Gastroesophageal sphincter (tissue), 4 donors: ENCODE measurements at regions not wholly inside any gene's neighbourhood (a gene's known extent, or its start where the extent isn't known, plus 50 kb on each side); places are given as distances from the start of the nearest gene placed in this dataset.

Source experiments
- ATAC-seq: fragments of 150-250 bp; one replicate; pipeline ENCODE4 v1.9.1; 2016; ENCODE audit warnings: mild to moderate bottlenecking, moderate library complexity
- H3K27ac ChIP-seq, 4 donors: fragments of 200-600 bp; sonication (generic) in 3 of 4; 1 replicate in 3 of 4; 2 replicates in 1 of 4; pipeline ENCODE4 v1.5.1; 2016 to 2019
- H3K27me3 ChIP-seq: fragments of 200-600 bp; sonication (generic); one replicate; pipeline ENCODE4 v1.5.1; 2019
- H3K36me3 ChIP-seq, 2 donors: fragments of 200-600 bp; sonication (generic); one replicate each; pipeline ENCODE4 v1.5.1; 2019; ENCODE audit warnings: control low read depth in 1 of 2
- H3K4me1 ChIP-seq, 3 donors: fragments of 200-600 bp; sonication (generic); 1 replicate in 2 of 3; 2 replicates in 1 of 3; pipeline ENCODE4 v1.5.1; 2016 to 2019; ENCODE audit warnings: control low read depth in 2 of 3
- H3K4me3 ChIP-seq, 2 donors: fragments of 200-600 bp; sonication (generic); one replicate each; pipeline ENCODE4 v1.5.1; 2019; ENCODE audit warnings: mild to moderate bottlenecking in 1 of 2, moderate library complexity in 1 of 2
- H3K9me3 ChIP-seq, 3 donors: fragments of 200-600 bp; sonication (generic); one replicate each; pipeline ENCODE4 v1.5.1; 2017 to 2019; ENCODE audit warnings: control low read depth in 2 of 3
- EP300 ChIP-seq: sonication (generic); formaldehyde crosslinking; IDR thresholded peaks from one replicate; pipeline ENCODE4 v1.6.1; 2017; ENCODE audit warnings: antibody characterized with exemption, mild to moderate bottlenecking
- POLR2A ChIP-seq, 2 donors: fragments of 450-650 bp; IDR thresholded peaks; one replicate each; pipeline ENCODE4 v1.6.1; 2017; ENCODE audit warnings: antibody characterized with exemption in 2 of 2, mild to moderate bottlenecking in 2 of 2, moderate library complexity in 1 of 2
- POLR2AphosphoS5 ChIP-seq: sonication (generic); formaldehyde crosslinking; IDR thresholded peaks from one replicate; pipeline ENCODE4 v1.6.1; 2017; ENCODE audit warnings: antibody characterized with exemption
- WGBS, 2 donors: methylation state at CpG; one replicate each; pipeline ENCODE4 v1.1.5; 2018; ENCODE audit warnings: low coverage in 1 of 2; 5-methylcytosine and 5-hydroxymethylcytosine counted together
- TF ChIP-seq, protein P1 (sequence below), 4 experiments: fragments of 200-600 bp in 2 of 4; fragments of 450-650 bp in 2 of 4; sonication (generic) in 1 of 4; IDR thresholded peaks; one replicate each; pipeline ENCODE4 v1.5.1; 2017 to 2019; ENCODE audit warnings: antibody characterized with exemption in 4 of 4, mild to moderate bottlenecking in 2 of 4, moderate library complexity in 2 of 4

DNA sequence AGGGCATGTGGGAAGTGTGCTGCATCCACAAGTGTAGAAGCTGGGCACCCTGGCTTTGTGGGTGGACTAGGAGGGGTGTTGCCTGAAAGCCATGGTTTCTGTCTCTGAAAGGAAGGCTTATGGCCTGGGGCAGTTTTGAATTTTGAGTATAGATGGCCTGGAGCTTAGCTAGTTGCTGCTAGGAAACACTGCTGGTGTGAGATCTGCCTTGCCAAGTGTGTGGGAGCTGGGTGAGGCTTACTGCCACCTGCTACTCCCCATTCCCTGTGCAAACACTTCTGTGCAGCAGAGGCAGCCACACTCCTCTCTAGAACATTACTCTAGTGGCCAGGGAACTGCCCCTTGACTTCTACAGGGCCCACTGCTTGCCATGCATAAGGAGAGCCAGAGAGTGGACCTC lies 831.7 kb upstream of the LRRTM1 start:
- Histone ChIP-seq H3K27me3 (no peaks in the 10 kb centered on the region), H3K9me3 (peaks cover 0 to 12% (median 0%) of the 10 kb centered on the region in 3 donors), H3K4me1 (no peaks in the 10 kb centered on the region), H3K27ac (no peak overlapping the region), H3K36me3 (no peaks in the 10 kb centered on the region), H3K4me3 (no peak overlapping the region)
- no peak for TF ChIP-seq EP300
- no peak for TF ChIP-seq POLR2AphosphoS5
- TF ChIP-seq POLR2A (IDR thresholded peaks at IDR 0.05): no peak
- TF ChIP-seq, protein P1, sequence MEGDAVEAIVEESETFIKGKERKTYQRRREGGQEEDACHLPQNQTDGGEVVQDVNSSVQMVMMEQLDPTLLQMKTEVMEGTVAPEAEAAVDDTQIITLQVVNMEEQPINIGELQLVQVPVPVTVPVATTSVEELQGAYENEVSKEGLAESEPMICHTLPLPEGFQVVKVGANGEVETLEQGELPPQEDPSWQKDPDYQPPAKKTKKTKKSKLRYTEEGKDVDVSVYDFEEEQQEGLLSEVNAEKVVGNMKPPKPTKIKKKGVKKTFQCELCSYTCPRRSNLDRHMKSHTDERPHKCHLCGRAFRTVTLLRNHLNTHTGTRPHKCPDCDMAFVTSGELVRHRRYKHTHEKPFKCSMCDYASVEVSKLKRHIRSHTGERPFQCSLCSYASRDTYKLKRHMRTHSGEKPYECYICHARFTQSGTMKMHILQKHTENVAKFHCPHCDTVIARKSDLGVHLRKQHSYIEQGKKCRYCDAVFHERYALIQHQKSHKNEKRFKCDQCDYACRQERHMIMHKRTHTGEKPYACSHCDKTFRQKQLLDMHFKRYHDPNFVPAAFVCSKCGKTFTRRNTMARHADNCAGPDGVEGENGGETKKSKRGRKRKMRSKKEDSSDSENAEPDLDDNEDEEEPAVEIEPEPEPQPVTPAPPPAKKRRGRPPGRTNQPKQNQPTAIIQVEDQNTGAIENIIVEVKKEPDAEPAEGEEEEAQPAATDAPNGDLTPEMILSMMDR (IDR thresholded peaks at IDR 0.05): no peak
- ATAC-seq: no peak

DNA sequence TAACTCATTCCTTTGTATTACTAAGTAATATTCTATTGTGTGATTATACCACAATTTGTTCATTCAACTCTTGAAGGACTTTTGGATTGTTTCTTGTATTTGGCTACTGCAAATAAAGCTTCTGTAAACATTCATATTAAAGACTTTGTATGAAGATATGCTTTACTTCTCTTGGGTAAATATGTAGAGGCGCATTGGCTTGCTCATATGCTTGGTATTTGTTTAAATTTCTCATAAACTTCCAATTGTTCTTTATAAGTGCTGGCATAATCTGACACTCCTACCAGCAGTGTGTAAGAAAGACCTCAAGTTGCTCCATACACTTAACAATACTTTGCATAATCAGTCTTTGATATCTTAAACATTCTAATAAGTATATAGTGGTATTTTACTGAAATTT lies 792.8 kb upstream of the LRRTM1 start:
- H3K4me1 ChIP-seq: no peaks in the 10 kb centered on the region
- no peaks in the 10 kb centered on the region for H3K9me3 ChIP-seq
- no peaks in the 10 kb centered on the region for H3K36me3 ChIP-seq
- 61 to 67% methylated on average over 1 of the region's 1 CpG for WGBS, 2 donors
- H3K27me3 ChIP-seq: no peaks in the 10 kb centered on the region
- no peak for ATAC-seq
- no peak overlapping the region for H3K4me3 ChIP-seq
- TF ChIP-seq POLR2A (IDR thresholded peaks at IDR 0.05) (no peak), POLR2AphosphoS5 (no peak), EP300 (no peak)
- TF ChIP-seq, protein P1 (IDR thresholded peaks at IDR 0.05): no peak
- H3K27ac ChIP-seq: no peak overlapping the region

DNA sequence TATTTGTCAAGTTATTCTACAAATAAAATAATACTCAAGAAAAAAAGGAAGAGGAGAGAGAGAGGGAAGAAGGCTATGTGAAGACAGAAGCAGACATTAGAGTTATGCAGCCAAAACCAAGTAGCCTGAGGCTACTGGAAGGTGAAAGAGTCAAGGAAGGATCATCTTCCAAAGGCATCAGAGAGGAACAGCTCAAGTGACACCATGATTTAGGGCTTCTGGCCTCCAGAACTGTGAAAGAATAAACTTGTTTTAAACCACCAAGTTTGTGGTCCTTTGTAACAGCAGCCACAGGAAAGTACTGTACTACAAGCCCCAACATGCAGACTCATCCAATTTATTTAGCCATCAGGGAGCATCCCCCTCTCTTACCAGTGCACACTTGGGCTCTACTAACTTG lies 788.5 kb upstream of the LRRTM1 start:
- Histone ChIP-seq H3K27me3 (no peaks in the 10 kb centered on the region), H3K36me3 (no peaks in the 10 kb centered on the region), H3K4me3 (no peak overlapping the region), H3K27ac (no peak overlapping the region), H3K9me3 (no peaks in the 10 kb centered on the region), H3K4me1 (no peaks in the 10 kb centered on the region)
- no peak for ATAC-seq
- TF ChIP-seq, protein P1 (IDR thresholded peaks at IDR 0.05): no peak
- TF ChIP-seq POLR2A (IDR thresholded peaks at IDR 0.05) (no peak), POLR2AphosphoS5 (no peak), EP300 (no peak)

DNA sequence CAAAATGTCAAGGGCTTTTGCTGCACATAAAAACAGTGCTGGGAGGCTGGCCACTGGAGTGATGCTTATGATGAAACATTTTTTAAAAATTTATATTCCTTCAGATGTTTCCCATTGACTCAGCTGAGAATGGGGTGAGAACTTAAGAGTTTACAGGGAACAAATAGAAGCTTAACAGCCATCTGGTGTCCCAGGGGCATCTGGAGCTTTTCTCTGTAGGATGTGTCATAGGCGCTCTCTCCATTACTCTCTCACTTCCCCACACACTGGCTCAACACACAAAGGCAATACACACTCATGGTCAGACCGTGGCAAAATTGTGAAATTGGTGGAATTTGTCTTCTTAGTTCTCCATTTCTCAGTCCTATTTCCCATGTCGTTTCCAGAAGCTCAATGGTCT lies 783.1 kb upstream of the LRRTM1 start:
- 88 to 100% methylated on average over 2 to 3 of the region's 3 CpGs for WGBS, 2 donors

DNA sequence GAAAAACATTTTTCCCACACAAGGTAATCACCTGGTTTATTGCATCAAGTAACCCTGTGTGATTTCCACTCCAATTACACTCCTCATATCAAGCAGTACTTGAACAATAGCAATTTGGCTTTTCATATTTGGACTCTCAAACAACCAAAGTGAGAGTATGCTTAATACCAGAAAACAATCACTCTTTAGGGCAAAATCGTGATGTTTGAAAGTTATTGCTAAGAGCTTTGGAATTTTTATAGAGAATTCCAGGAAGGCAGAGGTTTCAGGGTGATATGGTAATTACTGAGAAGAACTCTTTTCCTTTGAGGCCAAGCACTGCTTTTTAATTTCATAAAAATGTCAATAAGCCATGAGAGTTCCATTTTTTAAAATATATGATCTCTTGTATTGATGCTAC lies 779.5 kb upstream of the LRRTM1 start:
- Histone ChIP-seq H3K36me3 (no peaks in the 10 kb centered on the region), H3K4me1 (no peaks in the 10 kb centered on the region), H3K27me3 (no peaks in the 10 kb centered on the region), H3K27ac (no peak overlapping the region), H3K4me3 (no peak overlapping the region), H3K9me3 (no peaks in the 10 kb centered on the region)
- 50 to 71% methylated on average over 1 of the region's 1 CpG for whole genome bisulfite sequencing, 2 donors
- no peak for ATAC-seq
- TF ChIP-seq POLR2A (IDR thresholded peaks at IDR 0.05): no peak
- no peak for TF ChIP-seq EP300
- TF ChIP-seq POLR2AphosphoS5: no peak
- TF ChIP-seq, protein P1 (IDR thresholded peaks at IDR 0.05): no peak

More for the DNA sequence above, 783.1 kb upstream of the LRRTM1 start:
- TF ChIP-seq EP300: no peak
- Histone ChIP-seq H3K36me3 (no peaks in the 10 kb centered on the region), H3K27me3 (no peaks in the 10 kb centered on the region), H3K9me3 (no peaks in the 10 kb centered on the region), H3K4me1 (no peaks in the 10 kb centered on the region), H3K27ac (no peak overlapping the region), H3K4me3 (no peak overlapping the region)
- ATAC-seq: no peak

DNA sequence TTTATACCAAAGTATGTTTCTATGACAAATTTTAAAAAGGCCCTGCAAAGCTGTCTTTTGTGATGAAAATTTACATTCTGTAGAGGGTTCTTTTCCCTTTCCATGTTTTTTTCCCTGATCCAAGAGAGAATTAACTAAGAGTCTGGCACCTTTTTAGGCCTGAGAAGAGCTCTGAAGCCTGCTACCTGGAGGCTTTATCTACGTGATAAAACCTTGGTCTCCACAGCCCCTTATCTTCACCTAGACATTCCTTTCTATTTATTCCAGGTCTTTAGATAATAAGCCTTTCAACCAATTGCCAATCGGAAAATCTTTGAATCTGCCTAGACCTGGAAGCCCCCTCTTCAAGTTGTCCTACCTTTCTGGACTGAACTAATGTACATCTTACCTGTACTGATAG lies 774.1 kb upstream of the LRRTM1 start:
- no peak for ATAC-seq
- Histone ChIP-seq H3K36me3 (no peaks in the 10 kb centered on the region), H3K4me3 (no peak overlapping the region), H3K27me3 (no peaks in the 10 kb centered on the region), H3K9me3 (no peaks in the 10 kb centered on the region), H3K4me1 (no peaks in the 10 kb centered on the region), H3K27ac (no peak overlapping the region)
- TF ChIP-seq POLR2AphosphoS5: no peak
- TF ChIP-seq EP300: no peak
- TF ChIP-seq, protein P1 (IDR thresholded peaks at IDR 0.05): no peak
- no peak for TF ChIP-seq POLR2A (IDR thresholded peaks at IDR 0.05)
- WGBS, 2 donors: 81 to 95% methylated on average over 2 of the region's 2 CpGs
